DND-41 (cell line): ENCODE measurements at regions not wholly inside any gene's neighbourhood (a gene's known extent, or its start where the extent isn't known, plus 50 kb on each side); places are given as distances from the start of the nearest gene placed in this dataset.
"Not testable (repeated sequence)": the region's sequence is repeated elsewhere in the genome, so short reads cannot be mapped to it uniquely, and the experiment has no call there.

Experiments used
- ATAC-seq: fragments of 200-7000 bp; cut with Tn5 transposase; 3 replicates; pipeline ENCODE4 v1.9.1; 2021; ENCODE audit warnings: low read depth; ENCODE audit not compliant: insufficient read depth
- DNase-seq: peaks from one replicate; pipeline ENCODE4 v3.0.0-alpha.2; 2020
- H2AFZ ChIP-seq: 2 replicates; pipeline ENCODE4 v1.6.0; 2012; ENCODE audit warnings: low read depth, low read length
- H3K27ac ChIP-seq: 2 replicates; pipeline ENCODE4 v1.5.1; 2012; ENCODE audit warnings: low read length, inconsistent platforms
- H3K27me3 ChIP-seq: fragments of 200-600 bp; sonication (generic); 2 replicates; pipeline ENCODE4 v1.6.0; 2012; ENCODE audit warnings: low read length, mild to moderate bottlenecking, inconsistent platforms; ENCODE audit not compliant: insufficient read depth, poor library complexity
- H3K36me3 ChIP-seq: 2 replicates; pipeline ENCODE4 v1.5.1; 2012; ENCODE audit warnings: low read length, inconsistent platforms; ENCODE audit not compliant: insufficient read depth
- H3K4me1 ChIP-seq: 2 replicates; pipeline ENCODE4 v1.5.1; 2012; ENCODE audit warnings: mild to moderate bottlenecking, low read length; ENCODE audit not compliant: insufficient read depth
- H3K4me2 ChIP-seq: 2 replicates; pipeline ENCODE4 v1.6.0; 2012; ENCODE audit warnings: mild to moderate bottlenecking, moderate library complexity, low read length, inconsistent platforms; ENCODE audit not compliant: insufficient read depth
- H3K4me3 ChIP-seq, 2 experiments: fragments of 200-600 bp in 1 of 2; shearing (Covaris generic) in 1 of 2; 2 replicates each; pipeline ENCODE4 v1.5.1; 2012 to 2016; ENCODE audit warnings: inconsistent platforms in 2 of 2, low read length in 2 of 2, mild to moderate bottlenecking in 2 of 2, low read depth in 1 of 2, moderate library complexity in 1 of 2
- H3K79me2 ChIP-seq: 2 replicates; pipeline ENCODE4 v1.6.0; 2012; ENCODE audit warnings: low read length, inconsistent platforms; ENCODE audit not compliant: insufficient read depth
- H3K9ac ChIP-seq: 2 replicates; pipeline ENCODE4 v1.6.0; 2012; ENCODE audit warnings: low read depth, mild to moderate bottlenecking, inconsistent platforms, low read length, moderate library complexity
- H3K9me3 ChIP-seq: 2 replicates; pipeline ENCODE4 v1.5.1; 2012; ENCODE audit warnings: low read length, moderate library complexity, mild to moderate bottlenecking, inconsistent platforms; ENCODE audit not compliant: insufficient read depth, severe bottlenecking
- H4K20me1 ChIP-seq: 2 replicates; pipeline ENCODE4 v1.6.0; 2012; ENCODE audit warnings: low read length; ENCODE audit not compliant: insufficient read depth
- CTCF ChIP-seq: IDR thresholded peaks from 2 replicates; pipeline ENCODE4 v1.5.1; 2012; ENCODE audit warnings: borderline replicate concordance, low read length, moderate library complexity, mild to moderate bottlenecking; ENCODE audit not compliant: poor library complexity, severe bottlenecking; ENCODE audit errors: extremely low read depth
- EZH2 ChIP-seq: IDR thresholded peaks from 3 replicates; pipeline ENCODE4 v1.6.1; 2012; ENCODE audit warnings: borderline replicate concordance, low read depth, mild to moderate bottlenecking, moderate library complexity, low read length, inconsistent platforms; ENCODE audit not compliant: severe bottlenecking

GRCh38 chr1:115524236-115524635 is 117.5 kb upstream of the VANGL1 start:
- no peak for TF ChIP-seq EZH2
- H2AFZ ChIP-seq, result no peak overlapping the region
- H3K9ac ChIP-seq, result no peak overlapping the region

GRCh38 chr1:115522386-115522785 is 119.4 kb upstream of the VANGL1 start:
- H3K9ac ChIP-seq, result no peak overlapping the region
- no peak overlapping the region for H3K4me3 ChIP-seq
- no peak overlapping the region for H3K4me2 ChIP-seq
- no peak overlapping the region for H2AFZ ChIP-seq
- H3K27ac ChIP-seq, result no peak overlapping the region
- no peaks in the 10 kb centered on the region for H3K4me1 ChIP-seq
- H3K79me2 ChIP-seq, result no peaks in the 10 kb centered on the region
- no peak for ATAC-seq
- no peak for DNase-seq
- no peaks in the 10 kb centered on the region for H3K9me3 ChIP-seq
- peaks cover 5% of the 10 kb centered on the region for H3K27me3 ChIP-seq
- no peaks in the 10 kb centered on the region for H4K20me1 ChIP-seq
- TF ChIP-seq CTCF (no peak), EZH2 (no peak)
- H3K36me3 ChIP-seq, result no peaks in the 10 kb centered on the region

More at GRCh38 chr1:115524236-115524635, 117.5 kb upstream of the VANGL1 start:
- H3K79me2 ChIP-seq, result no peaks in the 10 kb centered on the region
- no peak overlapping the region for H3K27ac ChIP-seq
- H3K4me1 ChIP-seq, result no peaks in the 10 kb centered on the region
- peaks cover 5% of the 10 kb centered on the region for H3K27me3 ChIP-seq
- no peak for ATAC-seq
- no peak for DNase-seq
- no peaks in the 10 kb centered on the region for H4K20me1 ChIP-seq
- no peaks in the 10 kb centered on the region for H3K36me3 ChIP-seq
- H3K9me3 ChIP-seq, result no peaks in the 10 kb centered on the region
- no peak overlapping the region for H3K4me3 ChIP-seq
- no peak overlapping the region for H3K4me2 ChIP-seq

- no peak for ATAC-seq
- no peaks in the 10 kb centered on the region for H3K4me1 ChIP-seq
- H3K79me2 ChIP-seq, result no peaks in the 10 kb centered on the region
- H3K9me3 ChIP-seq, result no peaks in the 10 kb centered on the region
- H3K36me3 ChIP-seq, result no peaks in the 10 kb centered on the region
- no peaks in the 10 kb centered on the region for H3K27me3 ChIP-seq
- no peak for DNase-seq
- no peak overlapping the region for H3K4me3 ChIP-seq
- no peak overlapping the region for H3K4me2 ChIP-seq
- H2AFZ ChIP-seq, result no peak overlapping the region
- H4K20me1 ChIP-seq, result no peaks in the 10 kb centered on the region
- no peak overlapping the region for H3K9ac ChIP-seq
- H3K27ac ChIP-seq, result no peak overlapping the region
- TF ChIP-seq EZH2 (no peak), CTCF (no peak)
These were observed 126.5 kb upstream of the VANGL1 start for GRCh38 chr1:115515270-115515669.

GRCh38 chr1:115510226-115510625 is 131.5 kb upstream of the VANGL1 start:
- H3K79me2 ChIP-seq, H3K4me2 ChIP-seq, H2AFZ ChIP-seq, H3K36me3 ChIP-seq, H3K27ac ChIP-seq, ATAC-seq, H3K9ac ChIP-seq, H3K9me3 ChIP-seq, H4K20me1 ChIP-seq, H3K4me1 ChIP-seq, H3K4me3 ChIP-seq, DNase-seq, H3K27me3 ChIP-seq: not testable (repeated sequence)
